ENCODE measurements at regions not wholly inside any gene's neighbourhood (a gene's known extent, or its start where the extent isn't known, plus 50 kb on each side); places are given as distances from the start of the nearest gene placed in this dataset.
"Not testable (repeated sequence)": the region's sequence is repeated elsewhere in the genome, so short reads cannot be mapped to it uniquely, and the experiment has no call there.

GRCh38 chr4:97370568-97370967 lies 772.7 kb downstream of the STPG2 start:
- Mint-ChIP-seq H3K9me3 (peaks cover 1% of the 10 kb centered on the region), H3K4me1 (no peaks in the 10 kb centered on the region)
- CTCF ChIA-PET = no interaction called here

GRCh38 chr4:97374526-97374925 lies 768.8 kb downstream of the STPG2 start:
- Mint-ChIP-seq H3K4me3 (no peak overlapping the region), H3K27me3 (no peaks in the 10 kb centered on the region), H3K4me1 (no peaks in the 10 kb centered on the region), H3K36me3 (no peaks in the 10 kb centered on the region), H3K9me3 (peaks cover 1% of the 10 kb centered on the region), H3K27ac (no peak overlapping the region)
- DNase-seq = no peak
- CTCF ChIA-PET = no interaction called here

More at GRCh38 chr4:97370568-97370967, 772.7 kb downstream of the STPG2 start:
- H3K27me3 Mint-ChIP-seq = no peaks in the 10 kb centered on the region
- H3K4me3 Mint-ChIP-seq = no peak overlapping the region
- no peak overlapping the region for H3K27ac Mint-ChIP-seq
- H3K36me3 Mint-ChIP-seq = no peaks in the 10 kb centered on the region
- DNase-seq = no peak

- DNase-seq = no peak
- CTCF ChIA-PET = no interaction called here
- no peak overlapping the region for H3K27ac Mint-ChIP-seq
- H3K9me3 Mint-ChIP-seq = peaks cover 9% of the 10 kb centered on the region
- no peaks in the 10 kb centered on the region for H3K36me3 Mint-ChIP-seq
- H3K4me3 Mint-ChIP-seq = no peak overlapping the region
- H3K4me1 Mint-ChIP-seq = no peaks in the 10 kb centered on the region
- H3K27me3 Mint-ChIP-seq = no peaks in the 10 kb centered on the region
These were observed 756.3 kb downstream of the STPG2 start for GRCh38 chr4:97386969-97387368.

- Mint-ChIP-seq H3K27me3 (no peaks in the 10 kb centered on the region), H3K27ac (no peak overlapping the region), H3K4me1 (no peaks in the 10 kb centered on the region), H3K4me3 (no peak overlapping the region), H3K9me3 (no peaks in the 10 kb centered on the region), H3K36me3 (no peaks in the 10 kb centered on the region)
- CTCF ChIA-PET = no interaction called here
- DNase-seq = no peak
These were observed 748.6 kb downstream of the STPG2 start for GRCh38 chr4:97394653-97395052.

GRCh38 chr4:97396097-97396496 lies 747.2 kb downstream of the STPG2 start:
- no peak overlapping the region for H3K4me3 Mint-ChIP-seq
- CTCF ChIA-PET = no interaction called here
- no peak overlapping the region for H3K27ac Mint-ChIP-seq
- H3K4me1 Mint-ChIP-seq = no peaks in the 10 kb centered on the region
- H3K27me3 Mint-ChIP-seq = no peaks in the 10 kb centered on the region
- no peak for DNase-seq
- H3K9me3 Mint-ChIP-seq = peaks cover 10% of the 10 kb centered on the region
- H3K36me3 Mint-ChIP-seq = no peaks in the 10 kb centered on the region

- CTCF ChIA-PET = no interaction called here
- H3K36me3 Mint-ChIP-seq = no peaks in the 10 kb centered on the region
- H3K27me3 Mint-ChIP-seq = no peaks in the 10 kb centered on the region
- H3K4me3 Mint-ChIP-seq = no peak overlapping the region
- H3K27ac Mint-ChIP-seq = no peak overlapping the region
- no peak for DNase-seq
- no peaks in the 10 kb centered on the region for H3K4me1 Mint-ChIP-seq
- H3K9me3 Mint-ChIP-seq = peaks cover 12% of the 10 kb centered on the region
These were observed 746.7 kb downstream of the STPG2 start for GRCh38 chr4:97396605-97397004.

DNA sequence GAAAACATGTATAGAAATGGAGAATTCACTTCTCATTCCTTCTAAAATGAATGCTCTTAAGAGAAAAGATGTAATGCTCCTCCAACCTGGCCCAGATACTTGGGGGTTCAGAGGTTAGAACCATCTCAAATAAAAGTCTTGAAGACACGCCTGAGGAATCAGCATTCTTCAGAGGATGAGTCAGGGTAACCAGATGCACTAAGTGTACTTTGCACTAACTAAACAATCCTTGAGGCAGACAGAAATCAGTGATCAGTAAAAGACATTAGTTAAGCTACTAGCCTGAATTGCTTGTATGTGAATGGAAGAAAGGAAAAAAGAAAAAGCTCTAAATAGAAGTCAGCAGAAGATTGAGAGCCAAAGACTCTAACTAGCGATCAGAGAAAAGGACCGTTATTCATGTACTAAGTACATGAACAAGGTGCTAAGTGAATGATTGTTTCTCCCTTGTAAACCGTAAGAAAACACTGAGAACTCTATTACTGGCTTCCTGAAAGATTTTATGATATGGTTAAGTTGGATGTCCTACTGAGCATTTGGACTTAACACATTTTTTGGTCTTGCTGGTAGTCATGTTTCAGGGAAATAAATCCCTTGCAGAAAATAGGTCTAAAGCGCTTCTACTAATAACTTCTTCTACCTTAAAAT lies 738.3 kb downstream of the STPG2 start:
- Mint-ChIP-seq H3K9me3 (peaks cover 18% of the 10 kb centered on the region), H3K27me3 (no peaks in the 10 kb centered on the region), H3K4me3 (no peak overlapping the region), H3K27ac (no peak overlapping the region), H3K4me1 (no peaks in the 10 kb centered on the region), H3K36me3 (no peaks in the 10 kb centered on the region)
- no peak for DNase-seq
- CTCF ChIA-PET = no interaction called here

- Mint-ChIP-seq H3K9me3 (peaks cover 9% of the 10 kb centered on the region), H3K4me1 (no peaks in the 10 kb centered on the region), H3K36me3 (no peaks in the 10 kb centered on the region), H3K4me3 (no peak overlapping the region), H3K27ac (no peak overlapping the region), H3K27me3 (no peaks in the 10 kb centered on the region)
- CTCF ChIA-PET = no interaction called here
- no peak for DNase-seq
These were observed 731.9 kb downstream of the STPG2 start for GRCh38 chr4:97411356-97411755.

GRCh38 chr4:97412331-97412730 lies 730.9 kb downstream of the STPG2 start:
- Mint-ChIP-seq H3K36me3 (no peaks in the 10 kb centered on the region), H3K9me3 (peaks cover 12% of the 10 kb centered on the region), H3K4me1 (no peaks in the 10 kb centered on the region), H3K27ac (no peak overlapping the region), H3K27me3 (no peaks in the 10 kb centered on the region), H3K4me3 (no peak overlapping the region)
- DNase-seq = no peak
- CTCF ChIA-PET = no interaction called here

DNA sequence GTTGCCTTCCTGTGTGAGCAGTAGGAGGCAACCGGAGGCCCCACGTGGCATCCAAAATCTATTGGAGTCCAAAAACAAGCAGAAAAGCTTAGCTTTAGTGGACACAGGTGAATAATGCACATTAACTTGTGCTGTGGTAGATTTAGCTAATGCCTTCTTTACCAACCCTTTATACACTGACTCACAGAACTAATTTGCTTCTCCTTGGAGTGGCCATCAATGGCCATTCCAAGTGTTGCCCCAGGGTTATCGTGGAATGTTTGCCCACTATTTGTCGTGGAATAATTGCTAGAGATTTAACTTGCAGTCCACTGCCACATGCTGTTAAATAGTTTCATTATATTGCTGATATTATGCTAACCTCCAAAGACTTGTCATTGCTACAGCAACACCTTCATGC lies 729.1 kb downstream of the STPG2 start:
- no peak overlapping the region for H3K27ac Mint-ChIP-seq
- no peaks in the 10 kb centered on the region for H3K27me3 Mint-ChIP-seq
- no peaks in the 10 kb centered on the region for H3K36me3 Mint-ChIP-seq
- no peaks in the 10 kb centered on the region for H3K4me1 Mint-ChIP-seq
- CTCF ChIA-PET = no interaction called here
- DNase-seq = no peak
- no peak overlapping the region for H3K4me3 Mint-ChIP-seq
- H3K9me3 Mint-ChIP-seq = peaks cover 17% of the 10 kb centered on the region

GRCh38 chr4:97432551-97432950 lies 710.7 kb downstream of the STPG2 start:
- peaks cover 19% of the 10 kb centered on the region for H3K9me3 Mint-ChIP-seq
- H3K27me3 Mint-ChIP-seq = no peaks in the 10 kb centered on the region
- no peak overlapping the region for H3K27ac Mint-ChIP-seq
- CTCF ChIA-PET = no interaction called here
- no peaks in the 10 kb centered on the region for H3K4me1 Mint-ChIP-seq
- DNase-seq = no peak
- H3K4me3 Mint-ChIP-seq = no peak overlapping the region
- no peaks in the 10 kb centered on the region for H3K36me3 Mint-ChIP-seq

DNA sequence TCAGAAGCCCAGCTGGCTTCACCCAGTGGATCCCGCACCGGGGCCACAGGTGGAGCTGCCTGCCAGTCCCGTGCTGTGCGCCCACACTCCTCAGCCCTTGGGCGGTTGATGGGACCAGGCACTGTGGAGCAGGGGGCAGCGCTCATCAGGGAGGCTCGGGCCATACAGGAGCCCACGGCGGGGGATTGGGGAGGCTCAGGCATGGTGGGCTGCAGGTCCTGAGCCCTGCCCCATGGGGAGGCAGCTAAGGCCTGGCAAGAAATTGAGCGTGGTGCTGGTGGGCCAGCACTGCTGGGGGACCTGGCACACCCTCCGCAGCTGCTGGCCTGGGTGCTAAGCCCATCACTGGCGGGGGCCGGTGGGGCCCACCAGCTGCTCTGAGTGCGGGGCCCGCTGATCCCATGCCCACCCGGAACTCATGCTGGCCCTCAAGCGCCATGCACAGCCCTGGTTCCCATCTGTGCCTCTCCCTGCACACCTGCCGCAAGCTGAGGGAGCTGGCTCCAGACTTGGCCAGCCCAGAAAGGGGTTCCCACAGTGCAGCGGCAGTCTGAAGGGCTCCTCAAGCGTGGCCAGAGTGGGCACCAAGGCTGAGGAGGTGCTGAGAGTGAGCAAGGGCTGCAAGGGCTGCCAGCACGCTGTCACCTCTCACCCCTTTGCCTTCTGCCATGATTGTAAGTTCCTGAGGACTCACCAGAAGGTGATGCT lies 705.1 kb downstream of the STPG2 start:
- H3K9me3 Mint-ChIP-seq = peaks cover 18% of the 10 kb centered on the region
- H3K27ac Mint-ChIP-seq, CTCF ChIA-PET, H3K27me3 Mint-ChIP-seq, H3K4me3 Mint-ChIP-seq, H3K36me3 Mint-ChIP-seq, H3K4me1 Mint-ChIP-seq, DNase-seq: not testable (repeated sequence)

- CTCF ChIA-PET = no interaction called here
- H3K27me3 Mint-ChIP-seq = no peaks in the 10 kb centered on the region
- DNase-seq = no peak
- H3K9me3 Mint-ChIP-seq = peaks cover 29% of the 10 kb centered on the region
- no peak overlapping the region for H3K27ac Mint-ChIP-seq
- no peak overlapping the region for H3K4me3 Mint-ChIP-seq
- H3K4me1 Mint-ChIP-seq = no peaks in the 10 kb centered on the region
- no peaks in the 10 kb centered on the region for H3K36me3 Mint-ChIP-seq
These were observed 690.1 kb downstream of the STPG2 start for GRCh38 chr4:97453186-97453585.

GRCh38 chr4:97457253-97457652 lies 686.0 kb downstream of the STPG2 start:
- Mint-ChIP-seq H3K9me3 (peaks cover 25% of the 10 kb centered on the region), H3K4me1 (no peaks in the 10 kb centered on the region), H3K27me3 (no peaks in the 10 kb centered on the region), H3K36me3 (no peaks in the 10 kb centered on the region), H3K27ac (no peak overlapping the region), H3K4me3 (no peak overlapping the region)
- CTCF ChIA-PET = no interaction called here
- DNase-seq = no peak

- Mint-ChIP-seq H3K4me3 (no peak overlapping the region), H3K27ac (no peak overlapping the region), H3K9me3 (peaks cover 10% of the 10 kb centered on the region), H3K27me3 (no peaks in the 10 kb centered on the region), H3K36me3 (no peaks in the 10 kb centered on the region), H3K4me1 (no peaks in the 10 kb centered on the region)
- CTCF ChIA-PET = no interaction called here
- DNase-seq = no peak
These were observed 675.0 kb downstream of the STPG2 start for GRCh38 chr4:97468272-97468671.
